GM12872 (cell line): ENCODE measurements at regions not wholly inside any gene's neighbourhood (a gene's known extent, or its start where the extent isn't known, plus 50 kb on each side); places are given as distances from the start of the nearest gene placed in this dataset.

Experiments
- TF ChIP-seq, protein P1 (sequence below): IDR thresholded peaks from 3 replicates; pipeline ENCODE4 v1.5.1; 2011; ENCODE audit warnings: low read depth, mild to moderate bottlenecking, low read length, moderate library complexity; ENCODE audit not compliant: insufficient read depth

DNA sequence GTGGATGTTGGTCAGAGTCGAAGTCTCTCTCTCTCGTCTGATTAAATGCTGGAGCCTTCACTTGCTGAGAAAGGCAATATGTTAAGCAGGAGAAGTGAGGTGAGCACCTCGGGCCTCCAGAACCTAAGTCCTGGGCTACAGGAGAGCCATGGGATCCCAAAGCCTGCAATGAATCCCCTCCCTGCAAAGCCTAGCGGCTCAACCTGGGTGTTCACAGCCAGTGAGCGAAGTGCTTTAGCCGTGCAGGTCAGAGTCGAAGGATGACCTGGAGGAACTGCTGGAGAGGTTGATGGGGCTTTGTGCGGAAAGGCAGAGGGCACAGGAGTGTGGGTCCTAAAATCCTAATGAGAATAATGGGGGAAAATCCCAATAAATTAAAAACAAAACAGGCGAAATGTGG is 267.8 kb downstream of the ENGASE start:
- TF ChIP-seq, protein P1, sequence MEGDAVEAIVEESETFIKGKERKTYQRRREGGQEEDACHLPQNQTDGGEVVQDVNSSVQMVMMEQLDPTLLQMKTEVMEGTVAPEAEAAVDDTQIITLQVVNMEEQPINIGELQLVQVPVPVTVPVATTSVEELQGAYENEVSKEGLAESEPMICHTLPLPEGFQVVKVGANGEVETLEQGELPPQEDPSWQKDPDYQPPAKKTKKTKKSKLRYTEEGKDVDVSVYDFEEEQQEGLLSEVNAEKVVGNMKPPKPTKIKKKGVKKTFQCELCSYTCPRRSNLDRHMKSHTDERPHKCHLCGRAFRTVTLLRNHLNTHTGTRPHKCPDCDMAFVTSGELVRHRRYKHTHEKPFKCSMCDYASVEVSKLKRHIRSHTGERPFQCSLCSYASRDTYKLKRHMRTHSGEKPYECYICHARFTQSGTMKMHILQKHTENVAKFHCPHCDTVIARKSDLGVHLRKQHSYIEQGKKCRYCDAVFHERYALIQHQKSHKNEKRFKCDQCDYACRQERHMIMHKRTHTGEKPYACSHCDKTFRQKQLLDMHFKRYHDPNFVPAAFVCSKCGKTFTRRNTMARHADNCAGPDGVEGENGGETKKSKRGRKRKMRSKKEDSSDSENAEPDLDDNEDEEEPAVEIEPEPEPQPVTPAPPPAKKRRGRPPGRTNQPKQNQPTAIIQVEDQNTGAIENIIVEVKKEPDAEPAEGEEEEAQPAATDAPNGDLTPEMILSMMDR = no peak

DNA sequence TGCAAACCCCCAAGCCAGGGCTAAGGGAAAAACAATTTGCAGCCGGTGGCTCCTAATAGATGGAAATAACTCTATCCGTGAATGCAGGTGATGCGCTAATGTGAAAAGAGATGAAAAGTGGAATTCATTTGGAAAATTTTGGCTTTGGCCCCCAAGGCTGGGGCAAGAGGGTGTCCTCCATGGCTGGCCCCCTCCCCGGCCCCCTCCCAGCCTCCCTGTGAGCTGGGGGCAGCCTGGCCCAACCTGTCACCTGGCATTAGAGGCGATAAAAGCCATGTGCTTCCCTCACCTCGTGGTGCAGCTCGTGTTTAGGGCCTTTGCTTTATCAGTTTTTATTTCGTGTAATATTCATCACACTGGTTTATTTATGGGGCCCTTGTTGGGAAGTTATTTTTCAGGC is 267.2 kb downstream of the ENGASE start:
- TF ChIP-seq, protein P1 = no peak

DNA sequence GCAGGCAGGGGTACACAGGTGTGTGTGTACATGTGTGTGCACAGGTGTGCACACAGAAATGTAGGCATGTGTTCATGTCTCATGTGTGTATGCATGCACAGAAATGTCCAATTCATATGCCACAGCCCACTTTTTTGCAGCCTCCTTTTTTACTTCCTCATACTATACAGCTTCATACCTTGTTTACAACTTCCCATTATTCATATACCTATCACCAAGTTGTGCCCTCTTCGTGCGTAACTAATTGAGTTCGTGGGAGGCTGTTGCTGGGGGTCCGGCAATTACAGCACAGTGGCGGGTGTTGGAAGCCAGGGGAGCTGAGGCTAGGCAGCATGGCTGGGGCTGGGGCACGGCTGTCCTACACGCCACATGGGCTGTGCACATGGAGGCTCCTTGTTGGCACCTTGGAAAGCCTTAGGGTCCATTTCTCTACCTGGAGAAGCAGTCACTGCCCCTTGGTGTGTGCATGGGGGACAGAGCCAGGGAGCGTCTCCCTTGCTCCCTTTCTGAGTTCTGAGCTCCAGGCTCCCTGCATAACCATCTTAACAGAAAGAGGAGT is 266.7 kb downstream of the ENGASE start:
- TF ChIP-seq, protein P1 = no peak

DNA sequence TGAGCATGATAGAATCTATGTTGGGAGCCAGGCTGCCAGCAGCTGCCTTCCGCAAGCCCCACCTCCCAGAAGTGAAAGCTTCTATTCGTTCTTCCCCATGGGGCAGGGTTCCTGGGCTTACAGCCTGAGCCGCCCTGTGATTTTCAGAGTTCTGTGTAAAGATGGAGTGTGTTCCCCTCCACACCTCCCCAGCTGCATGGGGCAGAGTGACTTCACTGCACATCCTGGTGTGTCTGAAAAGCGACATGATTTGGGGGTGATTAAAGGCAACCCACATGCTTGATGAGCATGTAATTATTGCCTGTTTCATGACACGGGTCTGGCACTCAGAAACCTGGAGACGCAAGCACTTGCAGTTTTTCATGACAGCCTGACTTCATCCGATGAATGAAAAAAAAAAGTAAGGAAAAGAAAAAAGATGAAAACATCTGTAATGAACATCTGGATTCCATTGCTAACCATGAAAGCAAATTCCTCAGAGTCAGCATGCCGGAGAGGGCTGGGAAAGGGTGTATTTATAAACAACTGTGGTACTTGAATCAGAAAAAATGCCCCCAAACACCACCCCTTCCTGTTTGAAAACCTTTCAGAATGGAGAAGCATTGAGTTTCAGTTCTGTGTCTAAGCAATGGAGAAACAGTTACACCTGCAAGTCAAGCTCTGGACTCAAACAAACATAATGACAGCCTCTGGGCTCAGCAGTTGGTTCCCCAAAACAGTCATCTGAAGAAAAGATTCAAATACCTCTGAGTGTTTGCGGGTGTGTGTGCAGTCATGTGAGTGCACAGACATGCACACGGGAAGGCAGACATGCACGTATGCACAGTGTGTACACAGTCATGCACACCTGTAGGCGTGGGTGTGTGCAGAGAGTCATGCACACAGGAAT is 266.0 kb downstream of the ENGASE start:
- TF ChIP-seq, protein P1 = no peak

DNA sequence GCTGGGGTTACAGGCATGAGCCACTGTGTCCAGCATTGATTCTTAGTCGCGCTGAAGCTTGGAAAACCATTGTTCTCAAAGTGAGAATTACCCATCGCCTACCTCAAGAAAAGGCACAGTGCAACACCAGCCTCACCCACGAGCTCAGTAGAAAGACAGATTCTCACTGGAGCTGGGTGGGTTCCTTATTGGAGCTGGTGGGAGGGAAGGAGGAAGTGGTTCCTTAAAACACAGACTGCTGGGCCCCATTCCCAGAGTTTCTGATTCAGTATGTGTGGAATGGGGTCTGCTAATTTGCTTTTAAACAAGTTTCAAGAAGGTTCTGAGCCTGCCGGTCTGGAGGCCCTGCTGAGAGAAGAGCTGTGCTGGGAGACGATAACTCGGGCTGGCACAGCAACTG is 264.7 kb downstream of the ENGASE start:
- TF ChIP-seq, protein P1 = no peak

DNA sequence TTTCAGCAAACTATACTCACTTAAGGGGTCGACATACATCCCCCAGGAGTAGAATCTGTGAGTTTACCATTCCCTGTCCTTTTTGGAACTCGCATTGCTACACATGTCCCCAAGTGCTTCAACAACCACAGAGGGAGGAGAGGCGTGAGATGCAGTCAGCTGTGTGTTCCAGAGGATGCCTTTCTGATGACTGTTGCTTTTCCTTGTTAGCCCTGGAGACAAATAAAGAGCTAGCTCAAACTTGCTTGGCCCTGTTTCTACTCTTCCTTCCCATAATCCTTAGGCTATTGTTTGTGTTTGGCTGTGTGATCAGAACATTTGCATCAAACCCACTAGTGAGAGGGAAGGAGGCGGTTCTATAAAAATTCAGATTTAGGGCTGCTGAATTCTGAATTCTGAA is 264.0 kb downstream of the ENGASE start:
- TF ChIP-seq, protein P1 = no peak

DNA sequence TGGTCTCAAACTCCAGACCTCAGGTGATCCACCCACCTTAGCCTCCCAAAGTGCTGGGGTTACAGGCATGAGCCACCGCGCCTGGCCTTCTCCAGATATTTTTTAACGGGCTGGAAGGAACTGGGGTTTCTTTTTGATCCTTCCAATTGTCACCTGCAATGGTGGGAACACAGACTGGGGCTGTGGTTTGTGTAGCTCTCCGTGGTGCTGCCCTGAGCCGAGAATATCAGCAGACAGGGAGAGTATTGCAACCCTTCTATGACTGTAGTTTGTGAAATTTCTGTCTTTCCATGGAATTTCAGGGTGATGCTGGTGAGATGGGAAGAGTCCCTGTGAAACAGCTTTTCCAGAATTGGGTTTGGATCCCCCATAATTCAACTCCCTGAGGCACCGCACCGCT is 263.5 kb downstream of the ENGASE start:
- TF ChIP-seq, protein P1 = no peak
